A673 (cell line): ENCODE measurements at regions not wholly inside any gene's neighbourhood (a gene's known extent, or its start where the extent isn't known, plus 50 kb on each side); places are given as distances from the start of the nearest gene placed in this dataset.

Source experiments
- BruUV-seq: library from RNA; stranded (reverse); fragments of 400-500 nt; replicated peaks from 2 replicates; lab custom pipeline; 2021; lab: Mats Ljungman, UMichigan
- CTCF ChIA-PET: fragments of 300-600 bp; sonication (Branson Sonifier 250); formaldehyde crosslinking; loops from one replicate; lab custom pipeline; 2022; ENCODE audit warnings: antibody characterized with exemption; lab: Charles Lee
- POLR2A ChIA-PET: fragments of 300-600 bp; sonication (Branson Sonifier 250); formaldehyde crosslinking; loops from one replicate; lab custom pipeline; 2022; ENCODE audit warnings: antibody characterized with exemption; ENCODE audit not compliant: low non-redundant PET; lab: Charles Lee
- DNase-seq: peaks from one replicate; pipeline ENCODE4 v3.0.0-alpha.2; 2015; ENCODE audit warnings: low spot score
- H3K27ac ChIP-seq: fragments of 200-600 bp; sonication (generic); 2 replicates; pipeline ENCODE4 v1.5.1; 2016; ENCODE audit warnings: mixed run types, low read depth, mild to moderate bottlenecking, mixed read lengths, antibody characterized with exemption, low read length; ENCODE audit not compliant: poor library complexity, severe bottlenecking
- H3K27me3 ChIP-seq: fragments of 200-600 bp; sonication (generic); replicated peaks from 2 replicates; pipeline ENCODE4 v1.6.1; 2017; ENCODE audit warnings: mixed run types, low read depth, mild to moderate bottlenecking, mixed read lengths, antibody characterized with exemption, low read length; ENCODE audit not compliant: insufficient read depth, poor library complexity
- H3K36me3 ChIP-seq: fragments of 200-600 bp; sonication (generic); 2 replicates; pipeline ENCODE4 v1.6.1; 2016; ENCODE audit warnings: mixed run types, mild to moderate bottlenecking, mixed read lengths, antibody characterized with exemption, low read length; ENCODE audit not compliant: insufficient read depth, poor library complexity, severe bottlenecking
- H3K4me1 ChIP-seq: fragments of 200-600 bp; sonication (generic); 2 replicates; pipeline ENCODE4 v1.6.1; 2017; ENCODE audit warnings: mixed run types, mild to moderate bottlenecking, mixed read lengths, antibody characterized with exemption, low read length; ENCODE audit not compliant: insufficient read depth, poor library complexity, severe bottlenecking
- H3K4me3 ChIP-seq: fragments of 200-600 bp; sonication (generic); 2 replicates; pipeline ENCODE4 v1.5.1; 2016; ENCODE audit warnings: low read depth, mixed run types, mild to moderate bottlenecking, mixed read lengths, low read length; ENCODE audit not compliant: poor library complexity, severe bottlenecking
- H3K9me3 ChIP-seq: fragments of 200-600 bp; sonication (generic); 2 replicates; pipeline ENCODE4 v1.6.1; 2016; ENCODE audit warnings: mixed run types, low read depth, mild to moderate bottlenecking, mixed read lengths, antibody characterized with exemption, low read length; ENCODE audit not compliant: poor library complexity, severe bottlenecking
- CTCF ChIP-seq: fragments of 300-800, 200-600 bp; sonication (generic); conservative IDR thresholded peaks from 2 replicates; pipeline ENCODE4 v1.5.1; 2017; ENCODE audit warnings: low read depth, mild to moderate bottlenecking, antibody characterized with exemption, low read length, moderate library complexity, mixed read lengths
- EZH2 ChIP-seq: fragments of 200-600 bp; sonication (generic); IDR thresholded peaks from 2 replicates; pipeline ENCODE4 v1.6.1; 2017; ENCODE audit warnings: borderline replicate concordance, low read depth, mild to moderate bottlenecking, mixed read lengths, antibody characterized with exemption, low read length; ENCODE audit not compliant: poor library complexity, severe bottlenecking
- intact Hi-C: fragments of 100-400 bp; cut with micrococcal nuclease; formaldehyde crosslinking; loops from one replicate; pipeline ENCODE4 v1.10.0; 2022; ENCODE audit not compliant: unreplicated experiment

- no peak overlapping the region for H3K27ac ChIP-seq
- TF ChIP-seq CTCF (no peak), EZH2 (no peak)
- H3K9me3 ChIP-seq: no peaks in the 10 kb centered on the region
- H3K4me3 ChIP-seq: no peak overlapping the region
- CTCF ChIA-PET: no interaction called here
- no peaks in the 10 kb centered on the region for H3K36me3 ChIP-seq
- POLR2A ChIA-PET: interaction anchor here (0.9 kb wide), 1 partner anchor 71 kb away, joined by 4 read pairs; no protein-coding TSS in a partner anchor
- H3K27me3 ChIP-seq: no peaks in the 10 kb centered on the region
- intact Hi-C loops: no loop called here
- H3K4me1 ChIP-seq: peaks cover 4% of the 10 kb centered on the region
- BruUV-seq: no TSS peak
- no peak for DNase-seq
Observed at GRCh38 chr17:63364944-63365343, 81.2 kb downstream of the CYB561 start.

GRCh38 chr17:63365366-63366240 lies 80.5 kb downstream of the CYB561 start:
- no peak for TF ChIP-seq EZH2
- no peak for TF ChIP-seq CTCF
- Histone ChIP-seq H3K36me3 (no peaks in the 10 kb centered on the region), H3K4me3 (no peak overlapping the region), H3K27ac (no peak overlapping the region), H3K4me1 (peaks cover 4% of the 10 kb centered on the region), H3K9me3 (no peaks in the 10 kb centered on the region), H3K27me3 (no peaks in the 10 kb centered on the region)
- POLR2A ChIA-PET: interaction anchor here (0.5 to 0.9 kb wide), 2 partner anchors 72 to 264 kb away, joined by 3 to 4 read pairs; no protein-coding TSS in a partner anchor
- no peak for DNase-seq
- no TSS peak for BruUV-seq
- intact Hi-C loops: no loop called here
- CTCF ChIA-PET: interaction anchor here (0.6 kb wide), 1 partner anchor 223 kb away, joined by 3 read pairs; no protein-coding TSS in a partner anchor

GRCh38 chr17:63366241-63366566 lies 79.9 kb downstream of the CYB561 start:
- Histone ChIP-seq H3K4me1 (peaks cover 4% of the 10 kb centered on the region), H3K4me3 (no peak overlapping the region), H3K36me3 (no peaks in the 10 kb centered on the region), H3K27me3 (no peaks in the 10 kb centered on the region), H3K9me3 (no peaks in the 10 kb centered on the region), H3K27ac (no peak overlapping the region)
- CTCF ChIA-PET: interaction anchor here (0.6 kb wide), 1 partner anchor 224 kb away, joined by 3 read pairs; no protein-coding TSS in a partner anchor
- TF ChIP-seq EZH2: no peak
- no peak for TF ChIP-seq CTCF
- BruUV-seq: no TSS peak
- intact Hi-C loops: no loop called here
- POLR2A ChIA-PET: interaction anchor here (0.5 kb wide), 1 partner anchor 264 kb away, joined by 3 read pairs; no protein-coding TSS in a partner anchor
- DNase-seq: no peak
